K562 (cell line): ENCODE measurements at regions not wholly inside any gene's neighbourhood (a gene's known extent, or its start where the extent isn't known, plus 50 kb on each side); places are given as distances from the start of the nearest gene placed in this dataset.

Source experiments
- ARHGAP35 ChIP-seq: fragments of 450-650 bp; IDR thresholded peaks from 2 replicates; pipeline ENCODE4 v1.6.1; 2018; ENCODE audit not compliant: partially characterized antibody
- CREB1 ChIP-seq, 2 experiments: sonication (generic) in 1 of 2; formaldehyde crosslinking in 1 of 2; IDR thresholded peaks; 2 replicates each; pipeline versions ENCODE4 v1.6.1 to v1.8.0; 2012 to 2022; ENCODE audit warnings: inconsistent platforms in 1 of 2, mild to moderate bottlenecking in 1 of 2, missing genetic modification reagents in 1 of 2, moderate library complexity in 1 of 2
- CTCF ChIP-seq, 3 experiments: IDR thresholded peaks in 2 of 3; conservative IDR thresholded peaks in 1 of 3; 2 replicates each; pipeline ENCODE4 v1.5.1; 2011 to 2012; ENCODE audit warnings: low read length in 3 of 3, mild to moderate bottlenecking in 3 of 3, control low read depth in 2 of 3, improper control_type of control experiment in 1 of 3, inconsistent platforms in 1 of 3, low read depth in 1 of 3, mixed read lengths in 1 of 3, moderate library complexity in 1 of 3; ENCODE audit not compliant: insufficient read depth in 2 of 3
- ESRRA ChIP-seq: fragments of 450-650 bp; IDR thresholded peaks from 2 replicates; pipeline ENCODE4 v1.6.1; 2014; ENCODE audit warnings: low read depth, mild to moderate bottlenecking, moderate library complexity, borderline replicate concordance
- JUNB ChIP-seq: fragments of 450-650 bp; formaldehyde crosslinking; conservative IDR thresholded peaks from 2 replicates; pipeline ENCODE4 v1.4.0; 2020; ENCODE audit warnings: mild to moderate bottlenecking
- RNF2 ChIP-seq: sonication (generic); IDR thresholded peaks from 2 replicates; pipeline ENCODE4 v1.6.1; 2016
- TCF7L2 ChIP-seq: fragments of 150-350 bp; IDR thresholded peaks from 2 replicates; pipeline ENCODE4 v1.6.1; 2016; ENCODE audit warnings: low read depth, mild to moderate bottlenecking, low read length, moderate library complexity
- TFE3 ChIP-seq: fragments of 450-650 bp; formaldehyde crosslinking; IDR thresholded peaks from 2 replicates; pipeline ENCODE4 v1.4.0; 2020; ENCODE audit warnings: mild to moderate bottlenecking, mixed read lengths
- ZNF282 ChIP-seq: sonication (generic); formaldehyde crosslinking; IDR thresholded peaks from 2 replicates; pipeline ENCODE4 v1.8.1; 2023; ENCODE audit warnings: missing genetic modification reagents
- ZNF830 ChIP-seq: fragments of 250-450 bp; sonication (Bioruptor Pico); IDR thresholded peaks from 2 replicates; pipeline ENCODE4 v1.5.0; 2021; ENCODE audit warnings: mild to moderate bottlenecking

GRCh38 chr12:34348836-34349672 lies 326.8 kb downstream of the ALG10 start:
- no peak for TF ChIP-seq CTCF (IDR thresholded peaks at IDR 0.05 in 2 of 3, conservative IDR thresholded peaks at IDR 0.05 in 1 of 3; ENCODE audit: insufficient read depth in 2 of 3, low read depth in 1 of 3, low read length in 3 of 3)
- TF ChIP-seq TCF7L2 = no peak
- TF ChIP-seq RNF2 = no peak
- no peak for TF ChIP-seq ESRRA
- no peak for TF ChIP-seq ARHGAP35
- TF ChIP-seq TFE3 (CRISPR knock-in tag) = no peak
- TF ChIP-seq ZNF282 = no peak
- TF ChIP-seq JUNB (CRISPR knock-in tag) = no peak
- TF ChIP-seq CREB1 (IDR thresholded peaks at IDR 0.05) = no peak
- TF ChIP-seq CREB1 (CRISPR knock-in tag; IDR thresholded peaks at IDR 0.05) = no peak
- no peak for TF ChIP-seq ZNF830
